HepG2 (cell line): ENCODE measurements at regions not wholly inside any gene's neighbourhood (a gene's known extent, or its start where the extent isn't known, plus 50 kb on each side); places are given as distances from the start of the nearest gene placed in this dataset.
A peak's percentile ranks its signal among the peaks of the same experiment; 100 is the strongest.

Experiments
- ATAC-seq: fragments of 200-7000 bp; cut with Tn5 transposase; 3 replicates; pipeline ENCODE4 v1.9.1; 2020; ENCODE audit warnings: mild to moderate bottlenecking, moderate library complexity
- BruUV-seq: library from RNA; stranded (reverse); fragments of 400-500 nt; replicated peaks from 2 replicates; lab custom pipeline; 2021; lab: Mats Ljungman, UMichigan
- CTCF ChIA-PET: fragments of 300-600 bp; formaldehyde crosslinking; extraction: SDS; loops from one replicate; lab custom pipeline; 2021; ENCODE audit warnings: low total read pairs, inconsistent platforms, low intra/inter-chr PET ratio; lab: Yijun Ruan, JAX
- POLR2A ChIA-PET: fragments of 350-600 bp; sonication (Branson Sonifier 250); formaldehyde crosslinking; loops from one replicate; lab custom pipeline; 2020; ENCODE audit warnings: antibody characterized with exemption, inconsistent platforms; lab: Yijun Ruan, JAX
- DNase-seq: peaks from one replicate; pipeline ENCODE4 v3.0.0-alpha.2; 2015; ENCODE audit warnings: low spot score
- FAIRE-seq: peaks from 3 replicates; lab custom pipeline; 2011; peaks lifted over from hg19 to GRCh38; lab: Jason Lieb, UNC
- H2AFZ ChIP-seq: one replicate; pipeline ENCODE4 v1.6.1; 2011; ENCODE audit warnings: low read length, inconsistent platforms
- H3K27ac ChIP-seq: fragments of 300-600 bp; 3 replicates; pipeline ENCODE4 v1.8.0; 2011; ENCODE audit warnings: mixed run types, mild to moderate bottlenecking, mixed read lengths, low read length, inconsistent platforms; ENCODE audit not compliant: insufficient read depth; ENCODE audit errors: extremely low read length
- H3K27me3 ChIP-seq, 2 experiments: fragments of 200-600 bp in 1 of 2; 2 replicates in 1 of 2; 3 replicates in 1 of 2; pipeline versions ENCODE4 v1.6.0 to v1.8.0; 2011; ENCODE audit warnings: low read length in 2 of 2, mild to moderate bottlenecking in 2 of 2, moderate library complexity in 2 of 2, inconsistent platforms in 1 of 2; ENCODE audit not compliant: insufficient read depth in 2 of 2, control insufficient read depth in 1 of 2
- H3K36me3 ChIP-seq, 2 experiments: fragments of 200-600 bp in 1 of 2; replicated peaks in 1 of 2; 2 replicates in 1 of 2; 3 replicates in 1 of 2; pipeline versions ENCODE4 v1.5.1 to v1.8.0; 2011; ENCODE audit warnings: low read length in 2 of 2, inconsistent platforms in 1 of 2; ENCODE audit not compliant: insufficient read depth in 2 of 2, control insufficient read depth in 1 of 2
- H3K4me1 ChIP-seq: 2 replicates; pipeline ENCODE4 v1.5.1; 2012; ENCODE audit warnings: low read length, inconsistent platforms; ENCODE audit not compliant: insufficient read depth
- H3K4me2 ChIP-seq: 2 replicates; pipeline ENCODE4 v1.6.0; 2011; ENCODE audit warnings: low read depth, low read length, inconsistent platforms
- H3K4me3 ChIP-seq, 3 experiments: fragments of 200-600 bp in 1 of 3; sonication (generic), shearing (Covaris generic) in 1 of 3; replicated peaks in 1 of 3; 2 replicates each; pipeline ENCODE4 v1.5.1; 2011 to 2016; ENCODE audit warnings: low read length in 3 of 3, inconsistent platforms in 2 of 3, low read depth in 2 of 3, mild to moderate bottlenecking in 2 of 3, control low read depth in 1 of 3, mixed read lengths in 1 of 3; ENCODE audit not compliant: insufficient read depth in 1 of 3
- H3K79me2 ChIP-seq: one replicate; pipeline ENCODE4 v1.6.1; 2011; ENCODE audit warnings: low read length, inconsistent platforms; ENCODE audit not compliant: insufficient read depth
- H3K9ac ChIP-seq: 2 replicates; pipeline ENCODE4 v1.6.0; 2011; ENCODE audit warnings: mild to moderate bottlenecking, low read depth, low read length, inconsistent platforms; ENCODE audit not compliant: insufficient read depth
- H3K9me3 ChIP-seq: 2 replicates; pipeline ENCODE4 v1.5.1; 2012; ENCODE audit warnings: mild to moderate bottlenecking, low read length
- H4K20me1 ChIP-seq: 2 replicates; pipeline ENCODE4 v1.6.0; 2011; ENCODE audit warnings: inconsistent platforms, mild to moderate bottlenecking, low read length, moderate library complexity; ENCODE audit not compliant: insufficient read depth
- ARNTL ChIP-seq: sonication (generic); formaldehyde crosslinking; IDR thresholded peaks from 2 replicates; pipeline ENCODE4 v1.4.0; 2020; ENCODE audit warnings: mild to moderate bottlenecking, missing genetic modification reagents
- CEBPB ChIP-seq: IDR thresholded peaks from 2 replicates; pipeline ENCODE4 v1.6.1; 2011; ENCODE audit warnings: low read depth, low read length, improper control_type of control experiment, borderline replicate concordance
- CEBPG ChIP-seq: IDR thresholded peaks from 2 replicates; pipeline ENCODE4 v1.6.1; 2016
- HNF4A ChIP-seq: sonication (generic); formaldehyde crosslinking; IDR thresholded peaks from 2 replicates; pipeline ENCODE4 v1.4.0; 2020; ENCODE audit warnings: missing genetic modification reagents
- HNF4G ChIP-seq, 2 experiments: sonication (generic) in 1 of 2; formaldehyde crosslinking in 1 of 2; IDR thresholded peaks; 2 replicates each; pipeline versions ENCODE4 v1.4.0 to v1.6.1; 2011 to 2020; ENCODE audit warnings: borderline replicate concordance in 2 of 2, low read depth in 2 of 2, mild to moderate bottlenecking in 2 of 2, low read length in 1 of 2, missing genetic modification reagents in 1 of 2, moderate library complexity in 1 of 2
- ZC3H4 ChIP-seq: sonication (generic); formaldehyde crosslinking; IDR thresholded peaks from 2 replicates; pipeline ENCODE4 v1.4.0; 2020; ENCODE audit warnings: missing genetic modification reagents, borderline replicate concordance
- ZNF251 ChIP-seq: sonication (generic); formaldehyde crosslinking; IDR thresholded peaks from 2 replicates; pipeline ENCODE4 v1.9.0; 2021; ENCODE audit warnings: mild to moderate bottlenecking, missing genetic modification reagents
- ZNF274 ChIP-seq: sonication (generic); formaldehyde crosslinking; IDR thresholded peaks from 2 replicates; pipeline ENCODE4 v1.5.1; 2020; ENCODE audit warnings: mild to moderate bottlenecking, missing genetic modification reagents
- ZNF614 ChIP-seq: IDR thresholded peaks from 2 replicates; pipeline ENCODE4 v1.6.1; 2018; ENCODE audit warnings: missing biosample characterization, missing genetic modification reagents, inconsistent platforms, borderline replicate concordance
- WGBS: methylation state at CpG from one replicate; pipeline ENCODE4 v1.1.6; 2017; ENCODE audit warnings: low lambda C conversion rate; 5-methylcytosine and 5-hydroxymethylcytosine counted together
- in situ Hi-C: cut with HindIII; loops from 2 replicates; pipeline ENCODE4 v1.10.0; 2017; ENCODE audit warnings: low pct_unique_long_range_greater_than_20kb; ENCODE audit not compliant: extremely low pct_ligation_motif_present
- intact Hi-C: fragments of 100-400 bp; cut with micrococcal nuclease; formaldehyde crosslinking; loops from one replicate; pipeline ENCODE4 v1.10.0; 2022; ENCODE audit not compliant: unreplicated experiment
- TF ChIP-seq, protein P1 (sequence below): sonication (generic); formaldehyde crosslinking; IDR thresholded peaks from 2 replicates; pipeline ENCODE4 v1.5.0; 2020; ENCODE audit warnings: mild to moderate bottlenecking, missing genetic modification reagents
- TF ChIP-seq, protein P2 (sequence below): sonication (generic); formaldehyde crosslinking; IDR thresholded peaks from 2 replicates; pipeline ENCODE4 v1.5.0; 2020; ENCODE audit warnings: missing genetic modification reagents

DNA sequence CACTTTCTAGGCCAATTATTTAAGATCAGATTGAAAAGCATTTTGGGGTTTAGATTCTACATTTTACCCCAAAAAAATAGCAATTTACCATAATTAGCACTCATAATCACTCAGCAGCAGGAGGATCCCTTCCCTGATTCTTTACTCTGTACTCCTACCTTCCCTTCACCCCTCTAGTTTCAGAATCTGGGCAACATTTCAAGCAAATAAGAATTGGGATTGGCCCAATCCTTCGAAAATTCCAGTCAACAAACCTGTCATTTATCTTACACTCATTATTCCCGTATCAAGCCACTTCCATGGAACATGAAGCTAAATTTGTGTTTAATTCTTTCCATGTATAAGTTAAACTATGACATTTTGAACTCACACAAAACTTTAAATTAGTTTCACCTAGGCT is 349.1 kb upstream of the USP15 start (continued):
- TF ChIP-seq, protein P1, sequence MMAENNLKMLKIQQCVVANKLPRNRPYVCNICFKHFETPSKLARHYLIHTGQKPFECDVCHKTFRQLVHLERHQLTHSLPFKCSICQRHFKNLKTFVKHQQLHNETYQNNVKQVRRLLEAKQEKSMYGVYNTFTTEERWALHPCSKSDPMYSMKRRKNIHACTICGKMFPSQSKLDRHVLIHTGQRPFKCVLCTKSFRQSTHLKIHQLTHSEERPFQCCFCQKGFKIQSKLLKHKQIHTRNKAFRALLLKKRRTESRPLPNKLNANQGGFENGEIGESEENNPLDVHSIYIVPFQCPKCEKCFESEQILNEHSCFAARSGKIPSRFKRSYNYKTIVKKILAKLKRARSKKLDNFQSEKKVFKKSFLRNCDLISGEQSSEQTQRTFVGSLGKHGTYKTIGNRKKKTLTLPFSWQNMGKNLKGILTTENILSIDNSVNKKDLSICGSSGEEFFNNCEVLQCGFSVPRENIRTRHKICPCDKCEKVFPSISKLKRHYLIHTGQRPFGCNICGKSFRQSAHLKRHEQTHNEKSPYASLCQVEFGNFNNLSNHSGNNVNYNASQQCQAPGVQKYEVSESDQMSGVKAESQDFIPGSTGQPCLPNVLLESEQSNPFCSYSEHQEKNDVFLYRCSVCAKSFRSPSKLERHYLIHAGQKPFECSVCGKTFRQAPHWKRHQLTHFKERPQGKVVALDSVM (CRISPR knock-in tag), result no peak
- TF ChIP-seq, protein P2, sequence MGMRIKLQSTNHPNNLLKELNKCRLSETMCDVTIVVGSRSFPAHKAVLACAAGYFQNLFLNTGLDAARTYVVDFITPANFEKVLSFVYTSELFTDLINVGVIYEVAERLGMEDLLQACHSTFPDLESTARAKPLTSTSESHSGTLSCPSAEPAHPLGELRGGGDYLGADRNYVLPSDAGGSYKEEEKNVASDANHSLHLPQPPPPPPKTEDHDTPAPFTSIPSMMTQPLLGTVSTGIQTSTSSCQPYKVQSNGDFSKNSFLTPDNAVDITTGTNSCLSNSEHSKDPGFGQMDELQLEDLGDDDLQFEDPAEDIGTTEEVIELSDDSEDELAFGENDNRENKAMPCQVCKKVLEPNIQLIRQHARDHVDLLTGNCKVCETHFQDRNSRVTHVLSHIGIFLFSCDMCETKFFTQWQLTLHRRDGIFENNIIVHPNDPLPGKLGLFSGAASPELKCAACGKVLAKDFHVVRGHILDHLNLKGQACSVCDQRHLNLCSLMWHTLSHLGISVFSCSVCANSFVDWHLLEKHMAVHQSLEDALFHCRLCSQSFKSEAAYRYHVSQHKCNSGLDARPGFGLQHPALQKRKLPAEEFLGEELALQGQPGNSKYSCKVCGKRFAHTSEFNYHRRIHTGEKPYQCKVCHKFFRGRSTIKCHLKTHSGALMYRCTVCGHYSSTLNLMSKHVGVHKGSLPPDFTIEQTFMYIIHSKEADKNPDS (CRISPR knock-in tag), result no peak

DNA sequence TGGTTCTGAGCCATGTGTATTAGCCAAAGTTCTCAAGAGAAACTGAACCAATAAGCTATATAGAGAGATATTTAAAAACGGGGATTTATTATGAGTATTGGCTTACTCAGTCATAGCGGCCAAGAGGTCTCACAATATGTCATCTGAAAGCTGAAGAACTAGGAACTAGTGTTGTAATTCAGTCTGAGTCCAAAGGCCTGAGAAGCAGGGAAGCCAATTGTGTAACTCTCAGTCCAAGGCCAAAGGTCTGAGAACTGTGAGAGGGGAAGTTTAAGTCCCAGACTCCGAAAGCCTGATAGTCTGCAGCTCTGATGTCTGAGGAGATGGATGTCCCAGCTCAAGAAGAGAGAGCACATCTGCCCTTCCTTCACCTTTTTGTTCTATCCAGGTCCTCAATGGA is 344.8 kb upstream of the USP15 start:
- Histone ChIP-seq H3K9me3 (no peaks in the 10 kb centered on the region), H4K20me1 (no peaks in the 10 kb centered on the region), H3K4me2 (no peak overlapping the region), H3K4me3 (no peak overlapping the region), H2AFZ (no peak overlapping the region), H3K4me1 (no peaks in the 10 kb centered on the region), H3K27me3 (no peaks in the 10 kb centered on the region), H3K79me2 (no peaks in the 10 kb centered on the region), H3K36me3 (no peaks in the 10 kb centered on the region), H3K9ac (no peak overlapping the region), H3K27ac (no peak overlapping the region)
- intact Hi-C loops (no loop called here), in situ Hi-C loops (no loop called here)
- CTCF ChIA-PET, result no interaction called here
- ATAC-seq, result peak; percentile 58
- no peak for TF ChIP-seq ZNF274 (CRISPR knock-in tag)
- no peak for TF ChIP-seq ZNF614 (CRISPR knock-in tag)
- TF ChIP-seq HNF4A (CRISPR knock-in tag), result peak; percentile 82
- TF ChIP-seq CEBPB, result peak; percentile 69; the same call in 1 of the 2 replicates
- TF ChIP-seq CEBPG (CRISPR knock-in tag), result peak; percentile 26; the same call in 1 of the 2 replicates
- peak; percentile 78 for TF ChIP-seq HNF4G (IDR thresholded peaks at IDR 0.05; ENCODE audit: borderline replicate concordance, low read depth, low read length)
- TF ChIP-seq HNF4G (CRISPR knock-in tag; IDR thresholded peaks at IDR 0.05; ENCODE audit: borderline replicate concordance, low read depth), result 0 out of 2 replicates have a peak, but pooled peaks have one; percentile 26
- TF ChIP-seq ARNTL (CRISPR knock-in tag), result no peak
- no peak for TF ChIP-seq ZC3H4
- no peak for TF ChIP-seq ZNF251 (CRISPR knock-in tag)
- FAIRE-seq, result peak; percentile 55
- 0% methylated on average over 3 of the region's 3 CpGs for whole genome bisulfite sequencing
- BruUV-seq, result no TSS peak
- DNase-seq, result peak; percentile 9
- POLR2A ChIA-PET, result no interaction called here
